HUES48 (cell line): ENCODE measurements at regions not wholly inside any gene's neighbourhood (a gene's known extent, or its start where the extent isn't known, plus 50 kb on each side); places are given as distances from the start of the nearest gene placed in this dataset.

Source experiments
- H3K27ac ChIP-seq: one replicate; pipeline ENCODE4 v1.7.0; 2013; ENCODE audit warnings: low read depth, low read length, inconsistent platforms
- H3K27me3 ChIP-seq: 2 replicates; pipeline ENCODE4 v1.6.1; 2013; ENCODE audit warnings: mild to moderate bottlenecking, low read length; ENCODE audit not compliant: control insufficient read depth, insufficient read depth
- H3K36me3 ChIP-seq: 2 replicates; pipeline ENCODE4 v1.6.1; 2013; ENCODE audit warnings: low read length; ENCODE audit not compliant: control insufficient read depth, insufficient read depth
- H3K4me1 ChIP-seq: 2 replicates; pipeline ENCODE4 v1.6.1; 2013; ENCODE audit warnings: mild to moderate bottlenecking, low read length; ENCODE audit not compliant: control insufficient read depth, insufficient read depth
- H3K4me3 ChIP-seq: 2 replicates; pipeline ENCODE4 v1.5.1; 2013; ENCODE audit warnings: mild to moderate bottlenecking, low read depth, low read length
- H3K9ac ChIP-seq: 2 replicates; pipeline ENCODE4 v1.6.1; 2013; ENCODE audit warnings: mild to moderate bottlenecking, low read depth, low read length, moderate library complexity
- H3K9me3 ChIP-seq: 2 replicates; pipeline ENCODE4 v1.6.1; 2013; ENCODE audit warnings: low read length; ENCODE audit not compliant: control insufficient read depth, insufficient read depth

GRCh38 chr2:120502761-120503160 lies 156.8 kb downstream of the INHBB start:
- Histone ChIP-seq H3K9ac (no peak overlapping the region), H3K4me3 (no peak overlapping the region), H3K9me3 (no peaks in the 10 kb centered on the region), H3K4me1 (no peaks in the 10 kb centered on the region), H3K36me3 (no peaks in the 10 kb centered on the region), H3K27me3 (peaks cover 19% of the 10 kb centered on the region), H3K27ac (no peak overlapping the region)

DNA sequence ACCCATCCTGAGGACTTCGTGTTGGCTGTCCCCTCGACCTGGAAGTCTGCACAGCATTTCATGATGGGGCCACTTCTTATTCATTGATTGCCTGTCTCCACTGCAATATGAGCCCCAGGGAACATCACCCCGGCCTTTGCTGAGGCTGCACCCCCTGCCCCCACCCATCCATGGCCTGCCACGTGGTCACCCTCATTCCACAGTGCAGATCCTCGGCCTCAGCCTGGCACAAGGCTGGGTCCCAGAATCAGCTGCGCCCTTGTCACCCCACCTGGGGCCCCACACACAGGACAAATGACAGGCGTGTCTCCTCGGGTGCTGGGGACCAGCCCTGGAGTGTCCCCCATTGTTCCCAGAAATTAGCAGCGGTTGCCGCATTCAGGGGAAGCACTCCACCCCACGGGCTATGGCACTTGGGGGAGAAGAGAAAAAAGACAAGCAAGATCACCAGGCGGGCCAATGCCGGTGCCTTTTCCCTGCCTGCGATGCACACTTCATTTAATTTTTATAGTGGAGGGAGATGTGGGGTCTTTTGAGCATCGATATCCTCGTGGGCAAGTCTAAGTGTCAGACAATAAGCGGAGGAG lies 157.4 kb downstream of the INHBB start:
- Histone ChIP-seq H3K4me1 (no peaks in the 10 kb centered on the region), H3K27me3 (peaks cover 14% of the 10 kb centered on the region), H3K9ac (no peak overlapping the region), H3K36me3 (no peaks in the 10 kb centered on the region), H3K9me3 (no peaks in the 10 kb centered on the region), H3K4me3 (no peak overlapping the region), H3K27ac (no peak overlapping the region)

GRCh38 chr2:120503793-120504571 lies 158.0 kb downstream of the INHBB start:
- Histone ChIP-seq H3K4me1 (no peaks in the 10 kb centered on the region), H3K27me3 (peaks cover 11% of the 10 kb centered on the region), H3K4me3 (no peak overlapping the region), H3K36me3 (no peaks in the 10 kb centered on the region), H3K9ac (no peak overlapping the region), H3K27ac (no peak overlapping the region), H3K9me3 (no peaks in the 10 kb centered on the region)

GRCh38 chr2:120504936-120505705 lies 159.2 kb downstream of the INHBB start:
- Histone ChIP-seq H3K27ac (no peak overlapping the region), H3K36me3 (no peaks in the 10 kb centered on the region), H3K27me3 (peaks cover 8% of the 10 kb centered on the region), H3K9ac (no peak overlapping the region), H3K4me3 (no peak overlapping the region), H3K4me1 (no peaks in the 10 kb centered on the region), H3K9me3 (no peaks in the 10 kb centered on the region)

GRCh38 chr2:120508567-120509041 lies 162.7 kb downstream of the INHBB start:
- H3K4me3 ChIP-seq: no peak overlapping the region
- no peaks in the 10 kb centered on the region for H3K9me3 ChIP-seq
- H3K36me3 ChIP-seq: no peaks in the 10 kb centered on the region
- H3K9ac ChIP-seq: no peak overlapping the region
- H3K4me1 ChIP-seq: 0 out of 2 replicates have a peak, but pooled peaks cover 4% of the 10 kb centered on the region
- peaks cover 11% of the 10 kb centered on the region for H3K27me3 ChIP-seq
- no peak overlapping the region for H3K27ac ChIP-seq

- H3K4me3 ChIP-seq: no peak overlapping the region
- no peak overlapping the region for H3K9ac ChIP-seq
- H3K36me3 ChIP-seq: no peaks in the 10 kb centered on the region
- no peak overlapping the region for H3K27ac ChIP-seq
- peaks cover 11% of the 10 kb centered on the region for H3K27me3 ChIP-seq
- H3K9me3 ChIP-seq: no peaks in the 10 kb centered on the region
- 0 out of 2 replicates have a peak, but pooled peaks cover 4% of the 10 kb centered on the region for H3K4me1 ChIP-seq
Observed at GRCh38 chr2:120509213-120509815, 163.4 kb downstream of the INHBB start.

DNA sequence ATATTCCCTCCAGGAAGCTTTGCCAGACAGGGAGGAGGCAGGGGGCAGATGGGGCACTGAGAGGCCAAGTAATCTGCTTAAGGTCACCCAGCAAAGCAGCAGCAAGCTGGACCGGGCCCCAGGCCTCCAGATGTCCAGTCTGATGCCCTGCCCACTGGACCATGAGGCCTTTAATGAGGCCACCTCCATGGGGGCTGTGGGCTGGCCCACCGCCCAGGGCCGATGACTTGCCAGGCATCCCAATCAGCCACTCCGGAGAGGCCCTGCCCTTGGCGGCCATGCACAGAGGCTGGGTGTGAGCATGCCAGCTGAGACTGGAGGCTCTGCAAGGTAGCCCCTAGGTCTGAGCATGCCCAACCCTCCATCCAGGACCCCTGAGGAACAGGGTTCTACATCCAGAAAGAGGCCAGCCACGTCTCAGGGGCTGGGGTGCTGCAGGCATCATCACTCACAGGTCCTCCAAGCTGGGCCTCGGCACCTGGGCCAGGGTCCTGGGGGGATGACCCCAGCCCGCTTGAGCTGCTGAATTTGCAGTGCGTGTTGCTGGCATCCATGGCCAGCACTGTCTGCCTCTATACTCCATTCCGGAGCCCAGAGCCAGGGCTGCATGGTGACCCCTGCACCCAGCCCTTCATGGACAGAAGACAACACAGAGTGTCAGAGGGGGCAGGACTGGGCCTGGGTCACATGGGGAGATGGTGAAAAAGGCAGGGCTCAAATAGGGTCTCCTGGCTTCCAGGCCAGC lies 164.2 kb downstream of the INHBB start:
- H3K36me3 ChIP-seq: no peaks in the 10 kb centered on the region
- no peak overlapping the region for H3K9ac ChIP-seq
- H3K4me1 ChIP-seq: 0 out of 2 replicates have a peak, but pooled peaks cover 4% of the 10 kb centered on the region
- no peaks in the 10 kb centered on the region for H3K9me3 ChIP-seq
- H3K27me3 ChIP-seq: peaks cover 11% of the 10 kb centered on the region
- no peak overlapping the region for H3K27ac ChIP-seq
- no peak overlapping the region for H3K4me3 ChIP-seq

GRCh38 chr2:120510751-120511395 lies 164.9 kb downstream of the INHBB start:
- Histone ChIP-seq H3K4me3 (no peak overlapping the region), H3K9me3 (no peaks in the 10 kb centered on the region), H3K27ac (no peak overlapping the region), H3K27me3 (peaks cover 11% of the 10 kb centered on the region), H3K9ac (no peak overlapping the region), H3K4me1 (0 out of 2 replicates have a peak, but pooled peaks cover 4% of the 10 kb centered on the region), H3K36me3 (no peaks in the 10 kb centered on the region)

- 0 out of 2 replicates have a peak, but pooled peaks cover 4% of the 10 kb centered on the region for H3K4me1 ChIP-seq
Observed at GRCh38 chr2:120511536-120511935, 165.6 kb downstream of the INHBB start.

More at GRCh38 chr2:120511536-120511935, 165.6 kb downstream of the INHBB start:
- Histone ChIP-seq H3K9me3 (no peaks in the 10 kb centered on the region), H3K9ac (no peak overlapping the region), H3K36me3 (no peaks in the 10 kb centered on the region), H3K4me3 (no peak overlapping the region), H3K27me3 (peaks cover 13% of the 10 kb centered on the region), H3K27ac (no peak overlapping the region)
